ENCODE measurements at regions not wholly inside any gene's neighbourhood (a gene's known extent, or its start where the extent isn't known, plus 50 kb on each side); places are given as distances from the start of the nearest gene placed in this dataset.

DNA sequence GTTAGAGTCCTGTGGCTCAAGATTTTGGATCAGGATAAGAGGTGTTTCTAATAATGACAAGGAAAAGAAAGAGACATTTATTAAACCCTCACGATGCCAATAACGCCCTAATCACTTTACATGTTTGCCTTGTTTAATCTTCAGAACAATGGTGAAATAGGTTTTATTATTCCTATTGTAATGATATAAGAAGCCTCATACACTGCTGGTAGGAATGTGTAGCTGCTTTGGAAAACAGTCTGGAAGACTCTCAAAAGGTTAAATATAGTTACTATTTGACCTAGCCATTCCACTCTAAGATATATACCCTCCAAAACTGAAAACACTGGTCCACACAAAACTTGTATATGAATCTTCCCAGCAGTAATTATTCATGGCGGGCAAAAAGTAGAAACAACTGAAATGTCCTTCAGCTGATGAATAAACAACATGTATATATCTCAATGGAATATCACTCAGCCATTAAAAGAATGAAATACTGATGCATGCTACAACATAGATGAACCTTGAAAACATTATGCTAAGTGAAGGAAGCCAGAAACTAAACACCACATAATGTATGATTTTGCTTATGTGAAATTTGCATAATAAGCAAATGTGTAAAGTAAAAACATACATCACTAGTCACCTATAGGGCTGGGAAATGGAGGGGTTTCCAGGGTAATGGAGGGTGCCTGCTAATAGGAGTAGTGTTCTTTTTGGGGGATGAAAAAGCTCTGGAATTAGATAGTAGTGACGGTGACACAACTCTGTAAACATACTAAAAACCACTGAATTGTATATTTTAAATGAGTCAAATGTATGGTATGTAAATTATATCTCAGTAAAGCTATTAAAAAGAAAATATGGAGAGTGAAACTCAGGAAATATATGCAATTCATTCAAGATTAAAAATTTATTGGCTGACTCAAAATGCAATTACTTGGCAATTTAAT lies 76.9 kb upstream of the ANK3 start:
- TF ChIP-seq, protein P1, sequence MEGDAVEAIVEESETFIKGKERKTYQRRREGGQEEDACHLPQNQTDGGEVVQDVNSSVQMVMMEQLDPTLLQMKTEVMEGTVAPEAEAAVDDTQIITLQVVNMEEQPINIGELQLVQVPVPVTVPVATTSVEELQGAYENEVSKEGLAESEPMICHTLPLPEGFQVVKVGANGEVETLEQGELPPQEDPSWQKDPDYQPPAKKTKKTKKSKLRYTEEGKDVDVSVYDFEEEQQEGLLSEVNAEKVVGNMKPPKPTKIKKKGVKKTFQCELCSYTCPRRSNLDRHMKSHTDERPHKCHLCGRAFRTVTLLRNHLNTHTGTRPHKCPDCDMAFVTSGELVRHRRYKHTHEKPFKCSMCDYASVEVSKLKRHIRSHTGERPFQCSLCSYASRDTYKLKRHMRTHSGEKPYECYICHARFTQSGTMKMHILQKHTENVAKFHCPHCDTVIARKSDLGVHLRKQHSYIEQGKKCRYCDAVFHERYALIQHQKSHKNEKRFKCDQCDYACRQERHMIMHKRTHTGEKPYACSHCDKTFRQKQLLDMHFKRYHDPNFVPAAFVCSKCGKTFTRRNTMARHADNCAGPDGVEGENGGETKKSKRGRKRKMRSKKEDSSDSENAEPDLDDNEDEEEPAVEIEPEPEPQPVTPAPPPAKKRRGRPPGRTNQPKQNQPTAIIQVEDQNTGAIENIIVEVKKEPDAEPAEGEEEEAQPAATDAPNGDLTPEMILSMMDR (conservative IDR thresholded peaks at IDR 0.05), result no peak
- TF ChIP-seq EZH2 (IDR thresholded peaks at IDR 0.05; ENCODE audit: low read depth), result no peak

Measured in PC-9 (cell line).